BLaER1 treated with 17β-estradiol and CSF1 and Interleukin-3, amounts not matched to agents 10 nM and 100 nM (cell line): ENCODE measurements at regions not wholly inside any gene's neighbourhood (a gene's known extent, or its start where the extent isn't known, plus 50 kb on each side); places are given as distances from the start of the nearest gene placed in this dataset.

Experiments
- H3K27ac ChIP-seq, 11 experiments: shearing (Covaris generic); formaldehyde crosslinking; 2 replicates each; pipeline ENCODE4 v1.8.1; 2022
- H3K27me3 ChIP-seq, 11 experiments: shearing (Covaris generic); formaldehyde crosslinking; 2 replicates each; pipeline ENCODE4 v1.8.1; 2022
- H3K36me3 ChIP-seq, 11 experiments: shearing (Covaris generic); formaldehyde crosslinking; 2 replicates each; pipeline ENCODE4 v1.8.1; 2022
- H3K4me1 ChIP-seq, 10 experiments: shearing (Covaris generic); formaldehyde crosslinking; 2 replicates each; pipeline ENCODE4 v1.8.1; 2022
- H3K4me2 ChIP-seq, 11 experiments: shearing (Covaris generic); formaldehyde crosslinking; 2 replicates each; pipeline ENCODE4 v1.8.1; 2022
- H3K4me3 ChIP-seq, 10 experiments: shearing (Covaris generic); formaldehyde crosslinking; 2 replicates each; pipeline ENCODE4 v1.8.1; 2022
- H3K9ac ChIP-seq, 11 experiments: shearing (Covaris generic); formaldehyde crosslinking; 2 replicates each; pipeline ENCODE4 v1.8.1; 2022
- H3K9me3 ChIP-seq, 11 experiments: shearing (Covaris generic); formaldehyde crosslinking; replicated peaks in 1 of 11; 2 replicates each; pipeline ENCODE4 v1.8.1; 2022
- H4K20me1 ChIP-seq, 11 experiments: shearing (Covaris generic); formaldehyde crosslinking; 2 replicates each; pipeline ENCODE4 v1.8.1; 2022
- Cebpa-rat ChIP-seq, 11 experiments: shearing (Covaris generic); IDR thresholded peaks; 2 replicates each; pipeline ENCODE4 v1.8.1; 2022

DNA sequence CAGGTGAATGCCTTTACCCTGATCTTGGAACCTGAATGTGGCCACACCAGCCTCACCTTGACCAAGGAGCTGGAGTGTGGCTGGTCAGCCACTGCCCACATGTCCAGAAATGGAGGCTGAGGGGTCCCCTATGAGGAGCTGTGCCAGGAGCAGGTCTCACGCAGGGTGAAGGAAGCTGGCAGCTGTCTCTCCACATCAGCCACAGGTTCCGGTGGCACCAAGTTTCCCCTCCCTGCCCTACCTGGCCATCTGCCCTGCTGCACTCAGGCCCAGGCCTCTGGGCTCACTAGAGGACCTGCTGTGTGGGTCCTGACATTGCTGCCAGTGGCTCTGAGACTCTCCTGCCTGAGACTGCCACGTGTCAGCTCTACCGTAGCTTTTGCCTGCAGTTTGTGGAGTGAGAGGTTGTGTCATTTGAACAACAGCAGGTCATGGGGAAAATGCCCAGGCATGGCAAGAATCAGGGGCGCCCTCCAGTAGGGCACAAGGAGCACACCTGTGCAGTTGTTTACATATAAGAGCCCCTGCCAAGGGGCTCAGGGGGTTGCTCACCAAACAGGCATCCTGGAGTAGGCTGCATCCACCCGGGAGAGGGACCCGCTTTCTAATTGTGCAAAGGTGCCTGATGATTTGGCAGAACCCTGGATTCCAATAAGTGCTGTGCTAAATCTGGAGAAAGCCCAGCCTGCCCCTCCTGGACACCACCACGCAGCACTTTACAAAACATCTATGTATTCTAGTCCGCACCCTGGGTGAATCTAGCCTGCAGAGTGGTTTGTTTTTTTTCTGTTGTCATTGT is 258.5 kb upstream of the TLE3 start:
- no peaks in the 10 kb centered on the region for H3K36me3 ChIP-seq
- no peak overlapping the region for H3K27ac ChIP-seq
- H3K27me3 ChIP-seq: no peaks in the 10 kb centered on the region
- H3K4me1 ChIP-seq: peaks cover 0 to 24% (median 12%) of the 10 kb centered on the region in 10 experiments; a peak in 15 of 20 replicates
- H3K9me3 ChIP-seq: no peaks in the 10 kb centered on the region
- no peaks in the 10 kb centered on the region; a peak in 1 of 22 replicates for H4K20me1 ChIP-seq
- no peak for TF ChIP-seq Cebpa-rat (IDR thresholded peaks at IDR 0.05)
- no peak overlapping the region for H3K4me2 ChIP-seq
- no peak overlapping the region for H3K9ac ChIP-seq
- no peak overlapping the region for H3K4me3 ChIP-seq

- peaks cover 0 to 15% (median 5%) of the 10 kb centered on the region in 10 experiments; a peak in 16 of 20 replicates for H3K4me1 ChIP-seq
- H3K27ac ChIP-seq: no peak overlapping the region
- no peaks in the 10 kb centered on the region for H3K36me3 ChIP-seq
- no peaks in the 10 kb centered on the region for H3K9me3 ChIP-seq
- H3K27me3 ChIP-seq: no peaks in the 10 kb centered on the region
- no peak overlapping the region for H3K4me3 ChIP-seq
- no peak overlapping the region for H3K9ac ChIP-seq
- no peaks in the 10 kb centered on the region; a peak in 1 of 22 replicates for H4K20me1 ChIP-seq
- no peak overlapping the region for H3K4me2 ChIP-seq
- TF ChIP-seq Cebpa-rat (IDR thresholded peaks at IDR 0.05): no peak
These were observed 257.6 kb upstream of the TLE3 start for GRCh38 chr15:70355275-70355795.

DNA sequence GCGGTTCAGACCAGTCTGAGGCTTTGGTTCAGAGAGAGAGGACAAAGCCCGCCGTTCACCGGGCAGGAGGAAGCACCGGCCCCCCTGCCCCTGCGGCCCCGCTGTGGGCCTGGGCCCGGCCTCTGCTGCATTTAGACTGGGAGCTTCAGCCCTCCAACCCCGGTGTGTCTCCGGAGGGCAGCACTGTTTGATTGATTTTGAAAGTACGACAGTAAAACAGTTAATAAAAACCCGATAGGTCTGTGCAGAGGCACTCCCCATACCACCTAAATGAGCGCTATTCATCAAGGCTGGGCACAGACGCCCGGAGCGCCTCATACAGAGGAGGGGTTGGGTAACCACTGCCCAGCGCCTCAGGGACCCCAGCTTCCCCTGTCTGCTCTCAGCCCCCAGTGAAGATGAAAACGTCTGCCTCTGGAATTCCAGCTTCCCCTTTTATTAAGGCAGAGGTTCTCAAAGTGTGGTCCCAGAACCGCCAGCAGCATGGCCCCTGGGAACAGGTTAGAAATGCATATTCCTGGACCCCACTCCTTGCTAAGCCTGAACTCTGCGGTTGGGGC is 256.7 kb upstream of the TLE3 start:
- H3K27ac ChIP-seq: no peak overlapping the region
- H3K9me3 ChIP-seq: no peaks in the 10 kb centered on the region
- no peaks in the 10 kb centered on the region for H3K36me3 ChIP-seq
- TF ChIP-seq Cebpa-rat (IDR thresholded peaks at IDR 0.05): no peak
- no peak overlapping the region for H3K9ac ChIP-seq
- no peaks in the 10 kb centered on the region for H3K27me3 ChIP-seq
- peak overlapping the region in 1 of 11 experiments; percentile 7; a peak in 2 of 22 replicates for H3K4me2 ChIP-seq
- no peak overlapping the region for H3K4me3 ChIP-seq
- peaks cover 4 to 17% (median 8%) of the 10 kb centered on the region in 10 experiments for H3K4me1 ChIP-seq
- H4K20me1 ChIP-seq: no peaks in the 10 kb centered on the region; a peak in 1 of 22 replicates

GRCh38 chr15:70353606-70354345 is 256.1 kb upstream of the TLE3 start:
- H3K27me3 ChIP-seq: no peaks in the 10 kb centered on the region; a peak in 1 of 22 replicates

GRCh38 chr15:70351941-70352774 is 254.4 kb upstream of the TLE3 start:
- Histone ChIP-seq H3K4me1 (peaks cover 21 to 37% (median 29%) of the 10 kb centered on the region in 10 experiments), H3K27ac (no peak overlapping the region), H3K9ac (no peak overlapping the region), H4K20me1 (no peaks in the 10 kb centered on the region; a peak in 1 of 22 replicates), H3K27me3 (no peaks in the 10 kb centered on the region; a peak in 2 of 22 replicates), H3K9me3 (no peaks in the 10 kb centered on the region), H3K4me3 (no peak overlapping the region), H3K36me3 (no peaks in the 10 kb centered on the region), H3K4me2 (no peak overlapping the region)
- no peak for TF ChIP-seq Cebpa-rat (IDR thresholded peaks at IDR 0.05)

More at GRCh38 chr15:70353606-70354345, 256.1 kb upstream of the TLE3 start:
- H3K4me1 ChIP-seq: peaks cover 11 to 22% (median 14%) of the 10 kb centered on the region in 10 experiments
- no peaks in the 10 kb centered on the region for H3K36me3 ChIP-seq
- H3K4me3 ChIP-seq: no peak overlapping the region
- no peak overlapping the region for H3K9ac ChIP-seq
- H3K9me3 ChIP-seq: no peaks in the 10 kb centered on the region
- no peak overlapping the region for H3K27ac ChIP-seq
- no peak for TF ChIP-seq Cebpa-rat (IDR thresholded peaks at IDR 0.05)
- H4K20me1 ChIP-seq: no peaks in the 10 kb centered on the region; a peak in 1 of 22 replicates
- no peak overlapping the region for H3K4me2 ChIP-seq

- Histone ChIP-seq H3K9ac (no peak overlapping the region), H3K4me1 (peaks cover 21 to 37% (median 29%) of the 10 kb centered on the region in 10 experiments)
These were observed 253.7 kb upstream of the TLE3 start for GRCh38 chr15:70351391-70351790.

DNA sequence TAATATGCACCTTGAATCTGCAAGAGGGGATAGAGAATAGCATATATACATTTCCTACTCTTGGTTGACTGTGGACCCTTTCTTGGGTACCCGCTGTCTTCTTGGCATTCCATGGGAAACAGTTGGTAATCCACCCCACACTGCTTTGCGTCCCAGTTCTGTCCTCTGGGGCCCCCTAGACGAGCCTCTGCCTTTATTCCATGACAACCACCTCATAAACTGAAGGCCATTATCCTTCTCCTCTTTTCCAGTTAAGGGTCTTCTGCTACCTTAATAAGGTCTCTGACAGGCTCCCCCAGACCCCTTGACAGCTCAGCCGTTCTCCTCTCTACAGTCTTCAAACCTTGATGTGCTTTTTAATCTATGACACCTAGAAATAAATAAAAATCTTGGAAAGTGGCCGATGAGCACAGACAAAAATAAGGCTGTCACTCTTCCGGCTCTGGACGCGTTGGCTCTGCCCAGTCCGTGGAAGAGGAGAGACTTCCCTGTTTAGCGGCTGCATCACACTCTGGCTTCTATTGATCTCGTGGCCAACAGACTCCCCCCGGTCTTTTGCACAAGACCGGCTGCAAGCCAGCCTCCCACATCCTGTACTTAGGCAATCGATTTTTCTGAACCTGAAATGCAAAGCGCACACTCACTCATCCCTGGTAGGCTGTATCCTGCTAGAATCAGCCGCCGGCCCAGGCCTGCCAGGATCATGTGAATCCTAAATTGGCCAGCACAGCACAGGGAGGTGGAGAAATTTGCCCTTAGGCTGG is 251.0 kb upstream of the TLE3 start:
- Histone ChIP-seq H3K27ac (peak overlapping the region; percentile 57 to 85 (median 69); a peak in 21 of 22 replicates), H3K4me3 (peak overlapping the region in 1 of 10 experiments; percentile 2; a peak in 1 of 20 replicates), H3K27me3 (no peaks in the 10 kb centered on the region; a peak in 2 of 22 replicates), H3K4me2 (peak overlapping the region; percentile 46 to 86 (median 74)), H4K20me1 (no peaks in the 10 kb centered on the region), H3K9me3 (no peaks in the 10 kb centered on the region), H3K4me1 (peaks cover 21 to 32% (median 29%) of the 10 kb centered on the region in 10 experiments), H3K9ac (peak overlapping the region in 10 of 11 experiments; percentile 4 to 70 (median 53); a peak in 13 of 22 replicates), H3K36me3 (no peaks in the 10 kb centered on the region)
- peak; percentile 52 to 94 (median 90); a peak in 20 of 22 replicates for TF ChIP-seq Cebpa-rat (IDR thresholded peaks at IDR 0.05)

More at GRCh38 chr15:70351391-70351790, 253.7 kb upstream of the TLE3 start:
- H3K36me3 ChIP-seq: no peaks in the 10 kb centered on the region
- H4K20me1 ChIP-seq: no peaks in the 10 kb centered on the region; a peak in 1 of 22 replicates
- no peak for TF ChIP-seq Cebpa-rat (IDR thresholded peaks at IDR 0.05)
- H3K4me3 ChIP-seq: no peak overlapping the region
- H3K9me3 ChIP-seq: no peaks in the 10 kb centered on the region
- H3K27me3 ChIP-seq: no peaks in the 10 kb centered on the region; a peak in 2 of 22 replicates
- no peak overlapping the region for H3K4me2 ChIP-seq
- no peak overlapping the region for H3K27ac ChIP-seq

DNA sequence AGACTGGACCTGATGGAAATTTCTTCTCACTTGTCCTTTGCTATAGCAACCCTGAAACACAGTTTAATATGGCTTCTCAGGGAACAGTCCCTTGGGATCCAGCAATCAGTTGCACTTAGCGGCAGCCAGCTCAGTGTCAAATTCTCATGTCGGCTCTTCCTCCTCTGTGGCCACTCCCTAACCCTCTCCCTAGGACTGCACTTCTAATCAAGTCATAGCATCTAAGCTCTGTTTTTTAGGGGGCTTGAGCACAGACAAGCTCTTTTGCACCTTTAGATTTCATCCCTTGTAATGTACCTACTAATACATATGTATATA is 250.5 kb upstream of the TLE3 start:
- TF ChIP-seq Cebpa-rat (IDR thresholded peaks at IDR 0.05): no peak
- Histone ChIP-seq H3K4me2 (peak overlapping the region; percentile 46 to 86 (median 74)), H3K4me3 (no peak overlapping the region), H3K36me3 (no peaks in the 10 kb centered on the region), H3K27me3 (no peaks in the 10 kb centered on the region; a peak in 2 of 22 replicates), H3K9me3 (no peaks in the 10 kb centered on the region), H3K9ac (peak overlapping the region in 1 of 11 experiments; percentile 52; a peak in 4 of 22 replicates), H3K4me1 (peaks cover 21 to 32% (median 29%) of the 10 kb centered on the region in 10 experiments), H3K27ac (peak overlapping the region in 9 of 11 experiments; percentile 21 to 85 (median 72); a peak in 13 of 22 replicates), H4K20me1 (no peaks in the 10 kb centered on the region)
